Caco-2 (cell line): ENCODE measurements at regions not wholly inside any gene's neighbourhood (a gene's known extent, or its start where the extent isn't known, plus 50 kb on each side); places are given as distances from the start of the nearest gene placed in this dataset.

Experiments used
- BruUV-seq: library from RNA; stranded (reverse); fragments of 400-500 nt; replicated peaks from 2 replicates; lab custom pipeline; 2021; lab: Mats Ljungman, UMichigan
- CTCF ChIA-PET: fragments of 300-600 bp; sonication (Branson Sonifier 250); formaldehyde crosslinking; loops from one replicate; lab custom pipeline; 2022; ENCODE audit warnings: antibody characterized with exemption; lab: Charles Lee
- POLR2A ChIA-PET: fragments of 300-600 bp; sonication (Branson Sonifier 250); formaldehyde crosslinking; loops from one replicate; lab custom pipeline; 2022; ENCODE audit warnings: antibody characterized with exemption; lab: Charles Lee
- DNase-seq, 2 experiments: peaks; one replicate each; pipeline versions ENCODE4 v3.0.0 to v3.0.0-alpha.2; 2020 to 2022
- H3K27me3 ChIP-seq: replicated peaks from 2 replicates; pipeline ENCODE4 v1.6.0; 2011; ENCODE audit warnings: low read length; ENCODE audit not compliant: control insufficient read depth, insufficient read depth
- H3K36me3 ChIP-seq: 2 replicates; pipeline ENCODE4 v1.5.1; 2011; ENCODE audit warnings: low read length; ENCODE audit not compliant: control insufficient read depth, insufficient read depth
- H3K4me1 ChIP-seq: fragments of 250-450 bp; sonication (Bioruptor Pico); 2 replicates; pipeline ENCODE4 v1.5.1; 2020; ENCODE audit warnings: mild to moderate bottlenecking
- H3K4me3 ChIP-seq: 2 replicates; pipeline ENCODE4 v1.5.1; 2011; ENCODE audit warnings: low read depth, mild to moderate bottlenecking, control low read depth, low read length
- H3K9me3 ChIP-seq: fragments of 250-450 bp; sonication (Bioruptor Pico); 2 replicates; pipeline ENCODE4 v1.5.1; 2020; ENCODE audit warnings: mild to moderate bottlenecking, moderate library complexity
- H3K27ac Mint-ChIP-seq: one replicate; pipeline ENCODE4 v1.8.0; 2022; ENCODE audit warnings: mixed read lengths; ENCODE audit not compliant: unreplicated experiment
- H3K27me3 Mint-ChIP-seq: one replicate; pipeline ENCODE4 v1.8.0; 2022; ENCODE audit warnings: mixed read lengths; ENCODE audit not compliant: insufficient read depth, unreplicated experiment
- H3K36me3 Mint-ChIP-seq: one replicate; pipeline ENCODE4 v1.8.0; 2022; ENCODE audit warnings: mild to moderate bottlenecking, mixed read lengths; ENCODE audit not compliant: insufficient read depth, unreplicated experiment
- H3K4me1 Mint-ChIP-seq: one replicate; pipeline ENCODE4 v1.8.0; 2022; ENCODE audit warnings: low read depth, mixed read lengths; ENCODE audit not compliant: unreplicated experiment
- H3K4me3 Mint-ChIP-seq: one replicate; pipeline ENCODE4 v1.8.0; 2022; ENCODE audit warnings: mild to moderate bottlenecking, moderate library complexity, mixed read lengths; ENCODE audit not compliant: unreplicated experiment
- H3K9me3 Mint-ChIP-seq: one replicate; pipeline ENCODE4 v1.8.0; 2022; ENCODE audit warnings: mixed read lengths; ENCODE audit not compliant: unreplicated experiment
- intact Hi-C: fragments of 100-400 bp; cut with micrococcal nuclease; formaldehyde crosslinking; loops from one replicate; pipeline ENCODE4 v1.10.0; 2022; ENCODE audit not compliant: unreplicated experiment
- TF ChIP-seq, protein P1 (sequence below), 2 experiments: fragments of 200-600 bp in 1 of 2; IDR thresholded peaks; 1 replicate in 1 of 2; 2 replicates in 1 of 2; pipeline versions ENCODE4 v1.5.1 to v1.8.0; 2011 to 2022; ENCODE audit warnings: antibody characterized with exemption in 1 of 2, control low read depth in 1 of 2, inconsistent platforms in 1 of 2, low read depth in 1 of 2, low read length in 1 of 2, mild to moderate bottlenecking in 1 of 2, moderate library complexity in 1 of 2; ENCODE audit not compliant: insufficient read depth in 1 of 2, severe bottlenecking in 1 of 2, unreplicated experiment in 1 of 2

- H3K4me3 ChIP-seq = no peak overlapping the region
- H3K4me3 Mint-ChIP-seq = no peak overlapping the region
- no peaks in the 10 kb centered on the region for H3K4me1 ChIP-seq
- no peaks in the 10 kb centered on the region for H3K27me3 ChIP-seq
- no peaks in the 10 kb centered on the region for H3K9me3 ChIP-seq
- TF ChIP-seq, protein P1, sequence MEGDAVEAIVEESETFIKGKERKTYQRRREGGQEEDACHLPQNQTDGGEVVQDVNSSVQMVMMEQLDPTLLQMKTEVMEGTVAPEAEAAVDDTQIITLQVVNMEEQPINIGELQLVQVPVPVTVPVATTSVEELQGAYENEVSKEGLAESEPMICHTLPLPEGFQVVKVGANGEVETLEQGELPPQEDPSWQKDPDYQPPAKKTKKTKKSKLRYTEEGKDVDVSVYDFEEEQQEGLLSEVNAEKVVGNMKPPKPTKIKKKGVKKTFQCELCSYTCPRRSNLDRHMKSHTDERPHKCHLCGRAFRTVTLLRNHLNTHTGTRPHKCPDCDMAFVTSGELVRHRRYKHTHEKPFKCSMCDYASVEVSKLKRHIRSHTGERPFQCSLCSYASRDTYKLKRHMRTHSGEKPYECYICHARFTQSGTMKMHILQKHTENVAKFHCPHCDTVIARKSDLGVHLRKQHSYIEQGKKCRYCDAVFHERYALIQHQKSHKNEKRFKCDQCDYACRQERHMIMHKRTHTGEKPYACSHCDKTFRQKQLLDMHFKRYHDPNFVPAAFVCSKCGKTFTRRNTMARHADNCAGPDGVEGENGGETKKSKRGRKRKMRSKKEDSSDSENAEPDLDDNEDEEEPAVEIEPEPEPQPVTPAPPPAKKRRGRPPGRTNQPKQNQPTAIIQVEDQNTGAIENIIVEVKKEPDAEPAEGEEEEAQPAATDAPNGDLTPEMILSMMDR (IDR thresholded peaks at IDR 0.05; ENCODE audit: insufficient read depth in 1 of 2, low read depth in 1 of 2, low read length in 1 of 2, severe bottlenecking in 1 of 2, unreplicated experiment in 1 of 2) = no peak
- CTCF ChIA-PET = no interaction called here
- intact Hi-C loops = no loop called here
- H3K27ac Mint-ChIP-seq = no peak overlapping the region
- no TSS peak for BruUV-seq
- POLR2A ChIA-PET = no interaction called here
- H3K4me1 Mint-ChIP-seq = no peaks in the 10 kb centered on the region
- H3K27me3 Mint-ChIP-seq = no peaks in the 10 kb centered on the region
- no peaks in the 10 kb centered on the region for H3K36me3 Mint-ChIP-seq
- DNase-seq = no peak
- H3K36me3 ChIP-seq = no peaks in the 10 kb centered on the region
- peaks cover 9% of the 10 kb centered on the region for H3K9me3 Mint-ChIP-seq
Measured at GRCh38 chr2:236675051-236675450, 105.4 kb downstream of the ACKR3 start.

- intact Hi-C loops = no loop called here
- TF ChIP-seq, protein P1 (IDR thresholded peaks at IDR 0.05; ENCODE audit: insufficient read depth in 1 of 2, low read depth in 1 of 2, low read length in 1 of 2, severe bottlenecking in 1 of 2, unreplicated experiment in 1 of 2) = no peak
- Mint-ChIP-seq H3K36me3 (no peaks in the 10 kb centered on the region), H3K27me3 (no peaks in the 10 kb centered on the region), H3K4me1 (no peaks in the 10 kb centered on the region), H3K9me3 (peaks cover 9% of the 10 kb centered on the region), H3K4me3 (no peak overlapping the region), H3K27ac (no peak overlapping the region)
- no TSS peak for BruUV-seq
- ChIA-PET POLR2A (no interaction called here), CTCF (no interaction called here)
- Histone ChIP-seq H3K27me3 (no peaks in the 10 kb centered on the region), H3K4me3 (no peak overlapping the region), H3K36me3 (no peaks in the 10 kb centered on the region), H3K4me1 (no peaks in the 10 kb centered on the region), H3K9me3 (no peaks in the 10 kb centered on the region)
- DNase-seq = no peak
Measured at GRCh38 chr2:236675526-236675925, 105.9 kb downstream of the ACKR3 start.

GRCh38 chr2:236676136-236676873 is 106.7 kb downstream of the ACKR3 start:
- TF ChIP-seq, protein P1 (IDR thresholded peaks at IDR 0.05; ENCODE audit: insufficient read depth in 1 of 2, low read depth in 1 of 2, low read length in 1 of 2, severe bottlenecking in 1 of 2, unreplicated experiment in 1 of 2) = no peak
- CTCF ChIA-PET = no interaction called here
- H3K4me1 Mint-ChIP-seq = no peaks in the 10 kb centered on the region
- no peaks in the 10 kb centered on the region for H3K4me1 ChIP-seq
- intact Hi-C loops = no loop called here
- DNase-seq = no peak
- no peak overlapping the region for H3K27ac Mint-ChIP-seq
- no peak overlapping the region for H3K4me3 Mint-ChIP-seq
- no peaks in the 10 kb centered on the region for H3K36me3 Mint-ChIP-seq
- no peak overlapping the region for H3K4me3 ChIP-seq
- H3K27me3 ChIP-seq = no peaks in the 10 kb centered on the region
- POLR2A ChIA-PET = no interaction called here
- no peaks in the 10 kb centered on the region for H3K36me3 ChIP-seq
- H3K9me3 Mint-ChIP-seq = peaks cover 9% of the 10 kb centered on the region
- no peaks in the 10 kb centered on the region for H3K27me3 Mint-ChIP-seq
- H3K9me3 ChIP-seq = no peaks in the 10 kb centered on the region
- no TSS peak for BruUV-seq
